HG03342 (cell line): ENCODE measurements at regions not wholly inside any gene's neighbourhood (a gene's known extent, or its start where the extent isn't known, plus 50 kb on each side); places are given as distances from the start of the nearest gene placed in this dataset.

Source experiments
- ATAC-seq: cut with Tn5 transposase; IDR thresholded peaks from one replicate; pipeline ENCODE4 v1.9.1; 2021; ENCODE audit warnings: mild to moderate bottlenecking, moderate library complexity; ENCODE audit not compliant: unreplicated experiment

DNA sequence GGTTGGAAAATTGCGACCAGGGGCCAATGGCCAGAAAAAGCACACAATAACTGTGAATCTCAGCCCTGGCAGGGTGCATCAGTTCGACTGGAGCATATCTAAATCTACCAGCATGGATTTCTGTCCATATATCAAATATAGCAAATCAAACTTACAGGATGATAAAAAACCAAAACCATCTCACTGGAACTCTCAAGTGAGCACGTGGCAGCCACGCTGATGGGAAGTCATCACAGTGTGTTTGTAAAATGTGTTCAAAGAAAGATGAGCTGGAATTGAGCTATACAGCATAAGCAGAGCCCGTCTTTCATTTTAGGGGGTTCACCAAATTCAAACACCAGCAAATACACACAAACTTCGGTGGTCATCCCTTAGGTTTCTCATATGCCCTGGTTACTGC lies 610.1 kb downstream of the AJAP1 start:
- ATAC-seq, result no peak

DNA sequence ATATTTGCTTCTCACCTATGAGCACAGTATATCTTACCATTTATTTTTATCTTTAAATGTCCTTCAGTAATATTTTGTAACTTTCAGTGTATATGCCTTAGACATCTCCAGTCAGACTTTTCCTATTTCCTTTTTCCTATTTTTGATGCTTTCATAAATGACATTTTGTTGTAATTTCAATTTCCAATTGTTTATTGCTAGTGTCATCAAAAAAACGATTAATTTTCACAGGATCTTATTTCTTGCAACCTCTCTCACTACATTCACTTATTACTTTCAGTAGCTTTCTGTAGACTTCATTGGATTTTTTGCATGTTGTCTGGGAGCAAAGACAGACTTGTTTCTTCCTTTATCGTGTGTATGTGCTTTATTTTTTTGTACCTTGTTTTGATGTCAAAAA lies 602.4 kb downstream of the AJAP1 start:
- no peak for ATAC-seq

DNA sequence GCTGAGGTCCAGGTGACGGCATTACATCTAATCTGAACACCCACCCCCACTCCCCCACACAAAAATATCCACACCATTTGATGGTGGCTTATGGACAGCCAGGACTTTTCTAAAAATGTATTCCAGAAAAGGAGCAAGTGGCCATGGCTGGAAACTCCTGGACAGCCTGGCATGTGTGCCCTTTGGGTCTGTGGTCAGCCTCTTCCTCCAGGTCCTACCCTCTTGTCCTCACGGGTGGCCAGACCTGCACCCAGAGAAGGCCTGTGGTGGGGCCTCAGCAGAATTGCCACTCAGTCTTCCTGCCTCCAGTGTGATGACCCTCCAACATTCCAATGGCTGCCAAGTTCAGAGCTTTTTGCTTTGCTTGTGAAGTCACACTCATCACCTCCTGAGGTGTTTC lies 600.6 kb downstream of the AJAP1 start:
- no peak for ATAC-seq

DNA sequence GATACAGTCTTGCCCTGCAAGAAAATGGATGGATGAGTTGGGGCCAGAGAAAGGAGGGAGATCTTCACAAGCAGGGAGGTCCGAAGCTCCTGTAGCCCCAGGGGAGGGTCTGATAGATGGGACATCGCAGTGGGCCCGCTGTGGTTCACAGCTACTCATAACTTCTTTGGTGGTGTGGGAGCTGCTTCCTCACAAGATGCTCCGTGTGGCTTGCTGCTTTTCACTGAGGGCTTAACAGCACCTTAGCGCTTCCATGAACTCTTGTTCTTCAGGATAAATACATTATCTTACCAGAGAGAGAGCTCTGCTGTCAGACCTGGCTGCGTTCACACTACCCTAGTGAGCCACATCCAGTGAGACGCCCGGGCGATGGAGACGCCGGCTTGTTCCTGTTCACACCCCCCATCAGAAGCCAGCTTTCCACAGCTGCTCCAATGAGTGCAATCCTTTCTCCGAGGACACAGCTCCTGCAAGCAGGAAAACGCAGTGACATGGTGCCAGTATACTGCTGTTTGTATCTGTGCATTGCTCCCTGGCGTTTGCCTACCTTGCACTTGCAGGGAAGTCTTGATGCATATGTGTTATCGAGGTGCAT lies 599.8 kb downstream of the AJAP1 start:
- ATAC-seq, result no peak

DNA sequence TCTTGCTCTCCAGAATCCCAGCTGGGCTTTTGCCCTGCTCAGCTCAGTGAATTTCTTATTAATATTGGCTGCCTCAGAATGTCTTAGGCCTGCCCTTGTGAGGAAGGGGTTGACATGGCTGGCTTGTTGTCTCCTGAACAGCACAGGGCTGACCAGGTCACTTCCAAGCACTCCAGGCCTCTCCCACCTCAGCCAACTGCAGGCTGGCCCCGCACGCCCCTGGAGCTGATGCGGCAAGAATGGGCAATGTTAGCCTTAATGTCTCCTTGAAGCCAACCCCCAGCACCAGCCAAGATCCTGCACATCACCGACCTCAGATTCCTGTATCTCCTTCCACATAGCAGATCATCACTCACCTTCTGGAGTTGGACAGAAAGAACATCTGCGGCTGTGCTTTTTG lies 598.6 kb downstream of the AJAP1 start:
- ATAC-seq, result no peak

DNA sequence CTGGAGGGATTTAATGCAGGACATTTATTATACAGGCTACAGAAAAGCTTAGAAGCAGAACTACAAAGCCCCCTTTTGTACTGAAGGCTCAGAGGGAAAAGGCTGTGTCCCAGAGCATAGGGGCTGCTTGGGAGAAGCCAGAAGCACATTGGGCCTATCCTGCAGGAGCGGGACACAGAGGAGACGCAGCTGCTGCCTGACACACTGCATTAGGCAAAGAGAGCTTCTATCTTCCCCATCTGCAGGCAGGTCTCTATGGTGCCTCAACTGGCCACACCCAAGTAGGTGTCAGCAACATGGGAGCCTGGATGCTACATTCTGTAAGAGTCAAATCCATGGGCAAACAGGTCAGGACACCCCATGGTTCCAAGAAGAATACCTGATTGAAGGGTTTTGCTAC lies 595.9 kb downstream of the AJAP1 start:
- no peak for ATAC-seq

DNA sequence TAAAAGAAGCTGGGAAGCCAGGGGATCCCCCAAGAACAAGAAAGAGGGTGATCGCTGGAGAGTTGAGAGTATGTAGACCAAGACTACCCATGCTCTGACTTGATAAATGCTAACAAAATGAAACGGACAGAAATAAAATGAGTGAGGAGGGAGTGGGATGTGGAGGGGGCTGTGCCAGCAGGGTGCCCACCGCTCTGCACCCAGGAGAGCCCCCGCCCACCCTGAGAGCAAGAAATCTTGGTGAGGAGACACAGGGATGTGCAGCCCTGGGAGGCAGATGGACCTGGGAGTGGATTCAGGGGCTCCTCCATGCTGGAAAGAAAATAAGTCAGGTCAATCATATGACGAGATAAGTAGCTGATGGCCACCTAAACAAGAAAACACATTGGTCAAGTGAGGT lies 590.9 kb downstream of the AJAP1 start:
- ATAC-seq, result no peak

DNA sequence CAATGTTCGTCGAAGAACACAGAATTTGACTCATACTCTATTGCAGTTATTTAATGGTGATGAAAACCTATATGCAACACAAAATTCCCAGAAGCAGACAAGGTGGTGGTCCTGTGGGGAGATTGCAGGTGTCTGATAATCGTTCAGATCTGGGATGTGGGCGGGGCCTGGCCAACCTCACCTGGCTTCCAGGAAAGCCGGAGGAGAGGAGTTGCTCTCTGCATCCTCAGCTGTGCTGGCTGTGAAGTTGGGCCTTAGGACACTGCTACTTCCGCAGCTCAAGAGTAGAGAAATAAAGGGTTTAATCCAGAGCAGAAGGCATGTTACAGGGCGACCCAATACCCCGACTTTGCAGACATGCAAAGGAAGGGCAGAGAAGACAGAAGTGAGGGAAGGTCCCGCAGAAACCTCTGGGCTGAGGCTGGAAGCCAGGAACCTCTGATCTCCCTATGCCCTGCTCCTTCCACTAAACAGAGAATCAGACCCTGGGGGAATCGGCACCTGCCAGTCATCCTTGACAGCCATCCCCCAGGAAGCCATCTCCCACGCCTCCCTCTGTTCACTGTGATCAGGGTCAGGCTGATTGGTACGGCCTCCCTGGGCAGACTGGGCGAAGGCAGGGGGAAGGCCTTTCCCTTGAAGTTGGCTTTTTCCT lies 590.3 kb downstream of the AJAP1 start:
- no peak for ATAC-seq

DNA sequence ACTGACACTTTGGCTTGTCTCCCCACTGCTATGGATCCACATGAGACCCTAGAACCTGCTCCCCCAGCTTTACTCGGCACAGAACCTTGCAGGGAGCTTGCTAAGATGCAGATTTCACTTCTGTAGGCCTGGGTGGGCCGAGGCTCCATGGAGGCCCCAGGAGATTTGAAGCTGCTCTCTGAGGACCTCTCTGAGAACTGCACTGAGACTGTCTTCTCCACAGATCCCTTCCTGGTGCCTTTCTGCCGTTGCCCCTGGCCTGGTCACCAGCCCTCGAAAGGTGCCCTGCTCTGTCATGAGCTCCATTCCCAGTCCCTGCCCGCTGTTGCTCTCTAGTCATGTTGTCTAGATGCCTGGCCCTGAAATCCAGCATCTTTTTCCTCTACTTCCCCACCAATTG lies 588.4 kb downstream of the AJAP1 start:
- ATAC-seq, result no peak

DNA sequence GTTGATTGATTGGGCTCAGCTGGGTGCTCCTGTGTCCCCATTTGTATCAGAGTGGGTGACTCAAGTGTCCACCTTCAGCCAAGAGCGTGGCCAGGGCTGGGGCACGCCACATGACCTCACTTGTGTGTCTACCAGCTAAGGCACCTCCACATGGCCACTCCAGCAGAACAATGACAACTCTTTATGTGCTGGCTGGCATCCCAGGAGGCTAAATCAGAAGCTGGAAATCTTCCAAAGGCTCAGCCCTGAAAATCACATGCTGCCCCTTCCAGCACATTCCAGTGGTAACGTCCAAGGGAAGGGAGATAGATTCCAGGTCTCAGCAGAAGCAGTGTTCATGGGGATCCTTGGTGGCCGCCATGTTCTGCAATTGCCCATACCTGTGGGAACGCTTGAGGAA lies 585.5 kb downstream of the AJAP1 start:
- no peak for ATAC-seq

DNA sequence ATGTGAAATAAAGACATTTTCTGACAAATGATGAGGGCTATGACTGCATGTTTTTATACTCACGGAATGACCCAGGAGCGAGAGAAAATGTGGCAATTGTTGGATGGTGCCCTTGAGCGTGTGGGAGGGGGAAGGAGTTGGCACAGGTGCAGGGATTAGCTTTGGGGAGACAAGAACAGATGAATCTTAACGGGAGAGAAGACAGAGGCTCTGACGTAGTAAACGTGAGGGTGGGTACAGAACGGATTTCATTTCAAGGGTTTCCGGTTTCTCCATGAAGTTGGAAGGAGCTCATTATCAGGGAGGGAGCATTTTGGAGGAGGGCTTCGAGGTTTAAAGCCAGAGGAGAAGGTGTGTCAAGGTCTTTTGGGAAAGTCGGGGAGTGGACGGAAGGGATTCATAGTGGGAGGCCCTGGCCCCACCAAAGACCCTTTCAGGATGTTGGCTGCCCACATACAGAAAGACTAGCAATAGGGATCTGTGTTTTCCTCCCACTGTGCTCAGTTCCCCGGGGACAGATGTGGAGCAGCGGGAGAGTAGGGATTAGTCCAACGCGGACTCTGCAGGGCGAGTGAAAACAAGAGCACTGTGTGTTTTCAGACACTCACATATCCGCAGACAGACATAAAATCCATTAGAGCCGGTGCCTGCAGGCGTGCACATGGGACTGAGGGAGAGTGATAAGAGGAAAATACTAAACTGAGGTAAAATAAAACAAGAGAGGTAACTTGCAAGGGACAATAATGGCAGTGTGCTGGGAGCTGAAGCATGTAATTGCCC lies 584.1 kb downstream of the AJAP1 start:
- no peak for ATAC-seq

DNA sequence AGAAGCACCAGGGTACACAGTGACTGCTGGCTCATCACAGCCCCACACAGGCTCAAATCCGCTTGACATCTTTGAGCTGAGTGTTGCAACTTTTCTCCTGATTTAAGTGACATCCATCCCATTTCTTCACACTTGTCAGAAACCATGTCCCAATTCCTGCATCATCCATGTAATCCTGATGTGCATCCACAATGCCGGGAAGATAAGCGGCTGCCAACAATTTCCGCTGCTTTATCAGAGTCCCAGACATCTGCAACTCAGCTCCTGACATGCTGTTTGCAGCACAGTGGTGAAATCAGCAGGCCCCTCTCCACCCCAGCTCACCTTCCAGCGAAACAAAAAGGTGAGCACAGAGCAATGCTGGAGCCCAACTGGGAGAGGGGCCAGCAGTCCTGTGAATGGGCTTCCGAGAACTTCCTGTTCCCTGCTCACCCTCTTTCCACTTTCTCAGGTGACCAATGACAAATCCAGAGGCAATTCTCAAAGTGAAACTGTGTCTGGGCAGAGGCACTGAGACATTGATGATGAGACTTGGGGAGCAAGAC lies 581.0 kb downstream of the AJAP1 start:
- no peak for ATAC-seq

DNA sequence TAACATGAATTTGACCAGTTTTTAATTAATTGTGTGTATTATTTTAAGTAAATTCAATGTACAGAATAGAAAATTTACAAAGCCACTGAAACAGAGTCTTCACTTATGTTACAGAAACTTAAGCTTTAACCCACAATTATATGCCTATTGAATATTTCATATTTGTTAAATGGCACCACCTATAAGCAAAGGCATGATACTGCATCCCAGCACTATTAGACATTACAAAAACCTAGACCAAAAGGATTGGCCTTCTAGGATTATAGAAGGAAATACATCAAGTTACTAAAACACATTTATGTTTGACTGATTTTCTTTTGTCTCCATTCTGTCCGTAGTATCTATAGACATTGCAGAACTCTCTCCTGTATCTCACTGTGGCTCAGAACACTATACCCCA lies 578.1 kb downstream of the AJAP1 start:
- ATAC-seq, result no peak

DNA sequence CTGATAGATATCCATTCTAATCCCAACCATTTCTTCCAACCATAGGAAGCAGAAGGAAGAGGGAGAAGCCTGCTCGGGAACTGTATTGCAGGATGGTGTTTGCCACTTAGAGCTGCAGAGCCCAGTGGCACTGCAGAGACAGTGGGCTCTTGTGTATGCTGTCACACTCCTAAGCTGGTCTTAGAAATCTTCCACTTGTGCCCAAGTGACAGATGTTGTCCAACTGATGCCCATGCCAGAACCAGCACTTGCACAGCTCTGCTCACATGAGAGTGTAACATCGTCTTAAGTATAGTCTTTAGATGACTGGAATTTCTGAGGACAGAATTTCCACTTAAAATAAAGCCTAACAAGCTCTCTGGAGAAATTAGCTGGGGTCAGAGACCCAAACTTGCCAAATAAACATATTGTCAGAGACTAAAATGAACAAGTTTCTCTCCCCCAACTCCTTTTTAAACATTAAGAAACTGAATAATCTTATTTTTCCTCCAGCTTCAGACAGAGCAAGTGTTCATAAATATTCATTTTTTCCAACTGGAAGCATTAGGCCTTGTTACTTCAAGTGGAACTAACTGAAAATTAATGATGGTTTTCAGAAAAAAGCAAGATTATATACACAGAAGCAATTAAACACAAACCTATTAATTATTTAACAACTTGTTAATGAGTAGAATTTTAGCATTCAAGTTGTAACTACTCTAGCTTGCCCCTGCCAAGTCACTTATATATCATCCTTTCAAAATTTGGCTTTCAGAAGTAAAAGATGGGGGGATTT lies 577.3 kb downstream of the AJAP1 start:
- ATAC-seq, result no peak

DNA sequence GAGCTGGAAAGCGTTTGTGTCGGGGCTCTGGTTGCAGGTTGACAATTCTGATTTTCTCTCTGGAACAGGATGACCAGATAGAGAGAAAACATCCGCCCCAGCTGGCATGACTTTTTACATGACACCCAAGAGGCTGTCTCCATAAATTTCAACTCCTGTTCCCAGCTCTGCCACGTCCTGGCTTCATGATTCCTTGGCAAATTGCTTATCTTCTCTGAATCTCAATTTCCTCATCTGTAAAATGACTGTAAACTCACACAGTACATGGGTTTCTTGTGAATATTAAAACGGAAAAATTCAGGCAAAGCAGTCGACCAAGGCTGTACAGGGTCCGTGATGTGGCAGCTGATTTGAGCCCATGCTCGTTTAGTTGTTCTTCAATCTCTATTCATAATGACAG lies 572.7 kb downstream of the AJAP1 start:
- no peak for ATAC-seq

DNA sequence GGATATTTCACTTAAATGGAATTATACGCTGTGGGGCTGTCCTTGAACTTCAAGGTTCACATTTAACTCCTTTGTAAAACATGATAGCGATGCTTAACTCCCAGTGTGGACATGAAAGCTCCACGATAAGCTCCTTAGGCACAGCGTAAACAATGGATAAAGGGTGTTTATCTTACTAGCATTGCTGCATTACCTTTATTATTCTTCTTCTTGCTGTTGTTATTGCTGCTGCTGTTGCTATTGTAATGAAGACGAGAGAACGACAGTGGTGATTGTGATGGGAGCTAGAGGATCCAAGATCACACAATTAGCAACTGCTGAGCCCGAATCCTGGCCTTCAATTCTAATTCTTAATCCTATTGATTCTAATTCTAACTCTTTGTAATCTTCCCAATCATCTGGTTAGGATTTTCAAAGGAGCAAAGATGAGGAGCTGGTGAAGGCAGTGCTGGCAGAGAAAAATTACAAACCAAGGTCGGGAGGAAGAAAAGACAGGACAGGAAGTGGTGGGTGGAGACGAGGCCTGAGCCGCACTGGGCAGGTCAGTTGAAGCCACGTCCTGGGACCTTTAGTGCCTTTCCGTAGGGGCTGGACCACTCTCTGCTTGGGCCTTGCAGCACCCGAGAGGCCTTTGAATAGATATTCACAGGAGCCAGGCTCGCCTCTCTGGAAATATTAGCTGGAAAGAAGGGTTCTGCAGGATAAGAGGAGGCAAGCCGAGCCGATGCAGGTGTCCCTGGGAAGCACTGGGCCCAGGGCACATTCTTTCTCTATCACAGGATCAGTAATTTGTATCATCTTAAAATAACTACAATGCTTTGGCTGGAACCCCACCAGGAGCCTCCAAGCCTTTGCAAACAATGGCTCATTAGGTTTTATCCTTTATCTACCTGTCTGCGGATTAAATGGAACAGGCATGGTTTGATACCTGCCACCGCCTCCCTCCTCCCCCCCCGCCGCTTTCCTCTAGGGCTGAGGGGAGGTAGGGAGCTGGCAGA lies 571.6 kb downstream of the AJAP1 start:
- ATAC-seq, result no peak

DNA sequence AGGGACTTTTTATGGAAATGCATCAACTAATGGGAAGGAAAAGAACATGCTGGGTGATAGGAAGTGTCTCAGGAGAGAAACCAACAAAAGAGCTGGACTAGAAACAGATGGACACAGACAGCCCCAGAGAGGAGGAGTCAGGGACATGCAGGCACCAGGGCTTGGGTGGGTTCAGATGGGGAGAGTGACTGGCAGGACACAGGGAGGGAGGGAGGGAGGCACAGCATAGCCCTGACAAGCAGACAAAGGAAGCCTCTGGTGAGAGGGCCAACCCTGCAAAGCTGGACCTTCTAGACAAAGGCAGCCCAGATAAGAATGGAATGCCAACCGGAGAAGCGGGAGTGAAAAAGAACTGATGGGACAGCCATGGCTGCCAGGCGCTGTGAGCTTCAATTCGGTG lies 568.8 kb downstream of the AJAP1 start:
- ATAC-seq, result no peak

DNA sequence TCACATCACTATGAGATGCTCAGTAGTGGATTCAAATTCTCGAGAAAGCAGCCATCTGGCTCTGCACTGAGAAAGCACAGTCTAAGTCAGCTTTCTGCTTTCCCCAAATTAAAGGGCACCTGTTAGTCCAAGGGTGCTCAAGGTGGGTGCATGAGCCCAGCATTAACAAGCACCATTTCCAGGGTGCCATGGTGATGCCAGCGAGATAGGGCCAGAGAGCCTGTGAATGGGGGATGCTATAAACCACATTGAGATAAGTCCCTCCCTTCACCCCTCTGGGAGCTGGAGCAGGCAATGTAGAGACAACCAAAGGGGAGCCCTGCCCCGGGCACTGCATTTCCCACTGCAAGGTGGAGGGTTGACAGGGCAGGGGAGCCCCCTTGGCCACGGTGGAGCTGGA lies 568.2 kb downstream of the AJAP1 start:
- ATAC-seq, result no peak

DNA sequence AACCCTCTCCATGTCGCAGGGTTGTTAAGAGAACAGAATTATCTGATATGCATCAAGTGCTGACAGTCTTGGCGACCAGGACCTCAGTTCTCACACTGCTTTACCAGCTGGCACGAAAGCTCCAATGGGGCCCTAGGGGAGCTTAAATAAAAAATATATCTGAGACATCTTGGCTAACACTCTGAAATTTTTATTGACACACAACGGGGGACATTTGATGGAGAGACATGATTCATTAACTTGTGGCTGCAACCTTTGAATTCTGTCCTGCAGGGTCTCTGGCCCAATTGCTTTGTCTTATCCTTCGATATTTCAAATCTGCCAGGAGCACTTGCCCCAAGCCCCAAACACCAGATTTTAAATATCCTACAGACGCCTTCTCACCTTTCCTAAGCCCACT lies 567.0 kb downstream of the AJAP1 start:
- ATAC-seq, result no peak

DNA sequence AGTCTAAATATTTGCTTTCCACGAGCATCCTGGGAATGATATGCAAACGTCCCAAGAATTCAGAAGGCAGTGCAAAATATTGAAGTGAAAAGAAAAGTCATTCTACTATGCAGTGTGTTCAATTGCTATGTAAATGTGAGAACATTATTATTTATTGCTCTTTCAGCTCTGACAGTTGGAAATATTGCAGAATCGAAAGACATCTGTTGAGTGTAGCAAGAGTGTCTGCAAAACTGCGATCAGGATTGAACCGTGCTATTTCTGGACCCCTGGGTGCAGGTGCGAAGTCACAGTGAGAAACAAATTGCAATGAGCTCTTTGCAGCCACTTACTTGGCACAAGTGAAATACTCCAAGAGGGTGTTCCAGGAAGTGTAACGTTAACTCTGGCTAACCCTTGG lies 566.4 kb downstream of the AJAP1 start:
- ATAC-seq, result no peak
